ENCODE measurements at regions not wholly inside any gene's neighbourhood (a gene's known extent, or its start where the extent isn't known, plus 50 kb on each side); places are given as distances from the start of the nearest gene placed in this dataset.

GRCh38 chr2:123928358-123928757, 96.7 kb upstream of the CNTNAP5 start:
- no peak for TF ChIP-seq EZH2 (IDR thresholded peaks at IDR 0.05; ENCODE audit: low read length, unreplicated experiment)
- no peak for TF ChIP-seq EZH2phosphoT487 (IDR thresholded peaks at IDR 0.05; ENCODE audit: borderline replicate concordance, low read length)
- no peak for TF ChIP-seq CTCF (conservative IDR thresholded peaks at IDR 0.05; ENCODE audit: low read depth, low read length)

Data from PC-3 (cell line).